ENCODE measurements at regions not wholly inside any gene's neighbourhood (a gene's known extent, or its start where the extent isn't known, plus 50 kb on each side); places are given as distances from the start of the nearest gene placed in this dataset.
"Not testable (repeated sequence)": the region's sequence is repeated elsewhere in the genome, so short reads cannot be mapped to it uniquely, and the experiment has no call there.

DNA sequence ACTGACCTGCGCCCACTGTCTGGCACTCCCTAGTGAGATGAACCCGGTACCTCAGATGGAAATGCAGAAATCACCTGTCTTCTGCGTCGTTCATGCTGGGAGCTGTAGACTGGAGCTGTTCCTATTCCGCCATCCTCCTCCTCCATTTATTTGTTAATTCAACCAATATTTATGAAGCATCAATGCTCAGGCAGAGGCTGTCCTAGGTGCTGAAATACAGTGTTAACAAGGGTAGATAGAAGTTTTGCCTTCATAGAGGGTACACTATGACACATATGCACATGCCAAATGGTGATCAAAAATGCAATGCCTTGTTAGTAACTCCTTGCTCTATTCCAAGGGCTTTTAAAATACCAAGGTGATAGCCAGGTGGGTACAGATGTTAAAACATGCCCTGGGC, 166.0 kb upstream of the CCL2 start:
- H3K79me2 ChIP-seq (ENCODE audit: control insufficient read depth, insufficient read depth, low read length); H3K9me1 ChIP-seq (replicated peaks; ENCODE audit: control insufficient read depth, extremely low read depth, insufficient read depth, low read length); BruUV-seq (replicated peaks); H3K9me3 ChIP-seq (replicated peaks; ENCODE audit: control insufficient read depth, insufficient read depth, low read length); CTCF ChIA-PET; H3K36me3 ChIP-seq (ENCODE audit: control insufficient read depth in 2 of 2, extremely low read depth in 1 of 2, insufficient read depth in 2 of 2, low read length in 2 of 2); intact Hi-C loops (cut with micrococcal nuclease); H3K9ac ChIP-seq (replicated peaks; ENCODE audit: extremely low read depth, insufficient read depth, low read length); H4K20me1 ChIP-seq (replicated peaks; ENCODE audit: control insufficient read depth, extremely low read depth, insufficient read depth, low read length); dilution Hi-C loops (cut with MboI; ENCODE audit: extremely low pct_ligation_motif_present, low sequenced_read_pairs); POLR2A ChIA-PET; H3K4me1 ChIP-seq (ENCODE audit: control insufficient read depth, extremely low read depth, insufficient read depth, low read length); H3K4me3 ChIP-seq (replicated peaks in 1 of 3; ENCODE audit: insufficient read depth in 1 of 3, low read depth in 1 of 3, low read length in 3 of 3); H3K27me3 ChIP-seq (ENCODE audit: control insufficient read depth in 2 of 2, insufficient read depth in 2 of 2, low read length in 2 of 2); H3K27ac ChIP-seq (ENCODE audit: insufficient read depth, low read depth, low read length); DNase-seq (ENCODE audit: low read depth, low spot score); H3K4me2 ChIP-seq (ENCODE audit: insufficient read depth, low read length); FAIRE-seq; H2AFZ ChIP-seq (ENCODE audit: low read depth, low read length): not testable (repeated sequence)

- ChIA-PET POLR2A (no interaction called here), CTCF (no interaction called here)
- Histone ChIP-seq H3K79me2 (ENCODE audit: control insufficient read depth, insufficient read depth, low read length) (no peaks in the 10 kb centered on the region), H4K20me1 (replicated peaks; ENCODE audit: control insufficient read depth, extremely low read depth, insufficient read depth, low read length) (no peaks in the 10 kb centered on the region), H2AFZ (ENCODE audit: low read depth, low read length) (no peak overlapping the region), H3K9me1 (replicated peaks; ENCODE audit: control insufficient read depth, extremely low read depth, insufficient read depth, low read length) (no peaks in the 10 kb centered on the region), H3K4me3 (replicated peaks in 1 of 3; ENCODE audit: insufficient read depth in 1 of 3, low read depth in 1 of 3, low read length in 3 of 3) (no peak overlapping the region), H3K9ac (replicated peaks; ENCODE audit: extremely low read depth, insufficient read depth, low read length) (no peak overlapping the region), H3K36me3 (ENCODE audit: control insufficient read depth in 2 of 2, extremely low read depth in 1 of 2, insufficient read depth in 2 of 2, low read length in 2 of 2) (no peaks in the 10 kb centered on the region), H3K27ac (ENCODE audit: insufficient read depth, low read depth, low read length) (no peak overlapping the region), H3K4me2 (ENCODE audit: insufficient read depth, low read length) (no peak overlapping the region), H3K27me3 (ENCODE audit: control insufficient read depth in 2 of 2, insufficient read depth in 2 of 2, low read length in 2 of 2) (no peaks in the 10 kb centered on the region), H3K4me1 (ENCODE audit: control insufficient read depth, extremely low read depth, insufficient read depth, low read length) (no peaks in the 10 kb centered on the region), H3K9me3 (replicated peaks; ENCODE audit: control insufficient read depth, insufficient read depth, low read length) (peaks cover 2% of the 10 kb centered on the region)
- intact Hi-C loops (cut with micrococcal nuclease) (no loop called here), dilution Hi-C loops (cut with MboI; ENCODE audit: extremely low pct_ligation_motif_present, low sequenced_read_pairs) (no loop called here)
- DNase-seq (ENCODE audit: low read depth, low spot score), result no peak
- FAIRE-seq, result no peak
- TF ChIP-seq POLR2A (IDR thresholded peaks at IDR 0.05; ENCODE audit: low read depth, low read length) (no peak), MYC (IDR thresholded peaks at IDR 0.05; ENCODE audit: low read depth, low read length) (no peak)
- no TSS peak for BruUV-seq (replicated peaks)
Observed at GRCh38 chr17:34090593-34090992, 164.5 kb upstream of the CCL2 start.

GRCh38 chr17:34091975-34092374, 163.1 kb upstream of the CCL2 start:
- H3K27ac ChIP-seq (ENCODE audit: insufficient read depth, low read depth, low read length), result no peak overlapping the region
- ChIA-PET POLR2A (no interaction called here), CTCF (no interaction called here)
- peaks cover 2% of the 10 kb centered on the region for H3K9me3 ChIP-seq (replicated peaks; ENCODE audit: control insufficient read depth, insufficient read depth, low read length)
- TF ChIP-seq FOS (IDR thresholded peaks at IDR 0.05; ENCODE audit: borderline replicate concordance, insufficient read depth, low read length), result no peak
- TF ChIP-seq POLR2AphosphoS5 (IDR thresholded peaks at IDR 0.05; ENCODE audit: insufficient read depth, low read depth, low read length), result no peak
- TF ChIP-seq POLR2A (IDR thresholded peaks at IDR 0.05; ENCODE audit: low read depth, low read length), result no peak
- FAIRE-seq (no peak), DNase-seq (ENCODE audit: low read depth, low spot score) (no peak)
- no peaks in the 10 kb centered on the region for H3K36me3 ChIP-seq (ENCODE audit: control insufficient read depth in 2 of 2, extremely low read depth in 1 of 2, insufficient read depth in 2 of 2, low read length in 2 of 2)
- no TSS peak for BruUV-seq (replicated peaks)
- H3K4me3 ChIP-seq (replicated peaks in 1 of 3; ENCODE audit: insufficient read depth in 1 of 3, low read depth in 1 of 3, low read length in 3 of 3), result no peak overlapping the region
- no peaks in the 10 kb centered on the region for H3K27me3 ChIP-seq (ENCODE audit: control insufficient read depth in 2 of 2, insufficient read depth in 2 of 2, low read length in 2 of 2)
- H3K79me2 ChIP-seq (ENCODE audit: control insufficient read depth, insufficient read depth, low read length), result no peaks in the 10 kb centered on the region
- no peak overlapping the region for H2AFZ ChIP-seq (ENCODE audit: low read depth, low read length)
- H3K4me1 ChIP-seq (ENCODE audit: control insufficient read depth, extremely low read depth, insufficient read depth, low read length), result no peaks in the 10 kb centered on the region
- H3K9me1 ChIP-seq (replicated peaks; ENCODE audit: control insufficient read depth, extremely low read depth, insufficient read depth, low read length), result no peaks in the 10 kb centered on the region
- intact Hi-C loops (cut with micrococcal nuclease), result no loop called here
- no peaks in the 10 kb centered on the region for H4K20me1 ChIP-seq (replicated peaks; ENCODE audit: control insufficient read depth, extremely low read depth, insufficient read depth, low read length)
- no peak overlapping the region for H3K9ac ChIP-seq (replicated peaks; ENCODE audit: extremely low read depth, insufficient read depth, low read length)
- no peak overlapping the region for H3K4me2 ChIP-seq (ENCODE audit: insufficient read depth, low read length)
- dilution Hi-C loops (cut with MboI; ENCODE audit: extremely low pct_ligation_motif_present, low sequenced_read_pairs), result no loop called here

All from endothelial cell of umbilical vein (primary cell).